ENCODE measurements at regions not wholly inside any gene's neighbourhood (a gene's known extent, or its start where the extent isn't known, plus 50 kb on each side); places are given as distances from the start of the nearest gene placed in this dataset.

DNA sequence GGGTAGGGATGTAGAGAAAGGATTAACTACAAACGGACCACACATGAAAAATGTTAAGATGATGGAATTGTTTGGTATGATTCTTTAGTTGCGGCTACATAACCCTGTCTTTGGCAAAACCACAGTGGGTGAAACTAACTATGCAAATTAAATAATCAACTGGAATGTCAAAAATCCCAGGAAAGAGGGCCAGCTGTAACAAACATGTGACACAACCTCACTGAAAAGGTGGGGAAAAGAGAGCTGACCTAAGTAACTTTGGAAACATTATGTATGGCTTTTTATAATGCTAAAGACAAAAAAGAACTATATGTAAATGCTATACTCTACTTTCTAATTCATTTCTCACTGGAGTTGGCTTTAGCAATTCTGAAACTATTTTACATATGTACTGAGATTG is 252.0 kb downstream of the MRPS30 start:
- TF ChIP-seq ZNF565 (CRISPR knock-in tag; conservative IDR thresholded peaks at IDR 0.05; ENCODE audit: low read depth): no peak
- TF ChIP-seq, protein P1, sequence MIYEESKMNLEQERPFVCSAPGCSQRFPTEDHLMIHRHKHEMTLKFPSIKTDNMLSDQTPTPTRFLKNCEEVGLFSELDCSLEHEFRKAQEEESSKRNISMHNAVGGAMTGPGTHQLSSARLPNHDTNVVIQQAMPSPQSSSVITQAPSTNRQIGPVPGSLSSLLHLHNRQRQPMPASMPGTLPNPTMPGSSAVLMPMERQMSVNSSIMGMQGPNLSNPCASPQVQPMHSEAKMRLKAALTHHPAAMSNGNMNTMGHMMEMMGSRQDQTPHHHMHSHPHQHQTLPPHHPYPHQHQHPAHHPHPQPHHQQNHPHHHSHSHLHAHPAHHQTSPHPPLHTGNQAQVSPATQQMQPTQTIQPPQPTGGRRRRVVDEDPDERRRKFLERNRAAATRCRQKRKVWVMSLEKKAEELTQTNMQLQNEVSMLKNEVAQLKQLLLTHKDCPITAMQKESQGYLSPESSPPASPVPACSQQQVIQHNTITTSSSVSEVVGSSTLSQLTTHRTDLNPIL (CRISPR knock-in tag; IDR thresholded peaks at IDR 0.05; ENCODE audit: low read depth): no peak
- TF ChIP-seq RARB (CRISPR knock-in tag; IDR thresholded peaks at IDR 0.05): no peak
- TF ChIP-seq ISL1 (CRISPR knock-in tag; IDR thresholded peaks at IDR 0.05): no peak
- no peak for TF ChIP-seq ESRRG (CRISPR knock-in tag; IDR thresholded peaks at IDR 0.05)
- no peak for ATAC-seq

DNA sequence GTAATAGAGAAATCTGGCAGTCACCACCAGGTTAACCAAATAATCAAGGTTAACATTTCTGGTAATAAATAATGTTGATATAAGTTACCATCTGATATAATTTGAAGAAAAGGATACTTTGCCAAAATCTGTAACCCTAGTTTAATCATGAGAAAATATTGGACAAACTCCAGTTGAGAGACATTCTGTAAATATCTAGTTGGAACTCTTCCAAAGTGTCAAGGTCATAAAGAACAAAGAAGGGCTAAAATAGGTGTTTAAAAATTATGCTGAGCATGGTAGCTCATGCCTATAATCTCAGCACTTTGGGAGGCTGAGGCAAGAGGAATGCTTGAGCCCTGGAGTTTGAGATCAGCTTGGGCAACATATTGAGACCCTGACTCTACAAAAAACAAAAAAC is 253.3 kb downstream of the MRPS30 start:
- no peak for ATAC-seq

DNA sequence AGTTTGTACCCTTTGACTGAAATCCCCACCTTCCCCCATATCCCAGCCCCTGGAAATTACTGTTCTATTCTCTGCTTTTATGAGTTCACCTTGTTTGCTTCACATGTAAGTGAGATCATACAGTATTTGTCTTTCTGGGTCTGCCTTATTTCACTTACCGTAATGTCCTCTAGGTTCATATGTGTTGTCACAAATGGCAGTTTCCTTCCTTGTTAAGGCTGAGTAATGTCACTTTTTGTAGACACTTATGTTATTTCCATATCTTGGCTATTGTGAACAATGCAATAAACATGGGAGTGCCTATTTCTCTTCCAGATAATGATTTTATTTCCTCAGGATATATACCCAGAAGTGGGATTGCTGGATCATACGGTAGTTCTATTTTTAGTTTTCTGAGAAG is 272.3 kb downstream of the MRPS30 start:
- no peak for ATAC-seq
- TF ChIP-seq CSDC2 (CRISPR knock-in tag; IDR thresholded peaks at IDR 0.05) (no peak), ESRRG (CRISPR knock-in tag; IDR thresholded peaks at IDR 0.05) (no peak), ZNF70 (CRISPR knock-in tag; IDR thresholded peaks at IDR 0.05) (no peak), SNAI2 (CRISPR knock-in tag; IDR thresholded peaks at IDR 0.05) (no peak), ZNF8 (CRISPR knock-in tag; IDR thresholded peaks at IDR 0.05) (no peak), TOX (CRISPR knock-in tag; IDR thresholded peaks at IDR 0.05; ENCODE audit: borderline replicate concordance) (no peak), ZFP30 (CRISPR knock-in tag; IDR thresholded peaks at IDR 0.05) (no peak), ARNTL (CRISPR knock-in tag; IDR thresholded peaks at IDR 0.05; ENCODE audit: borderline replicate concordance, low read depth) (no peak), RARB (CRISPR knock-in tag; IDR thresholded peaks at IDR 0.05) (no peak), TCF4 (CRISPR knock-in tag; IDR thresholded peaks at IDR 0.05; ENCODE audit: borderline replicate concordance) (no peak), PPARA (CRISPR knock-in tag; IDR thresholded peaks at IDR 0.05; ENCODE audit: borderline replicate concordance) (no peak)
- TF ChIP-seq, protein P1 (CRISPR knock-in tag; IDR thresholded peaks at IDR 0.05; ENCODE audit: low read depth): no peak
- TF ChIP-seq, protein P2, sequence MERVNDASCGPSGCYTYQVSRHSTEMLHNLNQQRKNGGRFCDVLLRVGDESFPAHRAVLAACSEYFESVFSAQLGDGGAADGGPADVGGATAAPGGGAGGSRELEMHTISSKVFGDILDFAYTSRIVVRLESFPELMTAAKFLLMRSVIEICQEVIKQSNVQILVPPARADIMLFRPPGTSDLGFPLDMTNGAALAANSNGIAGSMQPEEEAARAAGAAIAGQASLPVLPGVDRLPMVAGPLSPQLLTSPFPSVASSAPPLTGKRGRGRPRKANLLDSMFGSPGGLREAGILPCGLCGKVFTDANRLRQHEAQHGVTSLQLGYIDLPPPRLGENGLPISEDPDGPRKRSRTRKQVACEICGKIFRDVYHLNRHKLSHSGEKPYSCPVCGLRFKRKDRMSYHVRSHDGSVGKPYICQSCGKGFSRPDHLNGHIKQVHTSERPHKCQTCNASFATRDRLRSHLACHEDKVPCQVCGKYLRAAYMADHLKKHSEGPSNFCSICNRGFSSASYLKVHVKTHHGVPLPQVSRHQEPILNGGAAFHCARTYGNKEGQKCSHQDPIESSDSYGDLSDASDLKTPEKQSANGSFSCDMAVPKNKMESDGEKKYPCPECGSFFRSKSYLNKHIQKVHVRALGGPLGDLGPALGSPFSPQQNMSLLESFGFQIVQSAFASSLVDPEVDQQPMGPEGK (CRISPR knock-in tag; IDR thresholded peaks at IDR 0.05; ENCODE audit: borderline replicate concordance): no peak
- TF ChIP-seq, protein P3, sequence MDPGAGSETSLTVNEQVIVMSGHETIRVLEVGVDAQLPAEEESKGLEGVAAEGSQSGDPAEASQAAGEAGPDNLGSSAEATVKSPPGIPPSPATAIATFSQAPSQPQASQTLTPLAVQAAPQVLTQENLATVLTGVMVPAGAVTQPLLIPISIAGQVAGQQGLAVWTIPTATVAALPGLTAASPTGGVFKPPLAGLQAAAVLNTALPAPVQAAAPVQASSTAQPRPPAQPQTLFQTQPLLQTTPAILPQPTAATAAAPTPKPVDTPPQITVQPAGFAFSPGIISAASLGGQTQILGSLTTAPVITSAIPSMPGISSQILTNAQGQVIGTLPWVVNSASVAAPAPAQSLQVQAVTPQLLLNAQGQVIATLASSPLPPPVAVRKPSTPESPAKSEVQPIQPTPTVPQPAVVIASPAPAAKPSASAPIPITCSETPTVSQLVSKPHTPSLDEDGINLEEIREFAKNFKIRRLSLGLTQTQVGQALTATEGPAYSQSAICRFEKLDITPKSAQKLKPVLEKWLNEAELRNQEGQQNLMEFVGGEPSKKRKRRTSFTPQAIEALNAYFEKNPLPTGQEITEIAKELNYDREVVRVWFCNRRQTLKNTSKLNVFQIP (CRISPR knock-in tag; IDR thresholded peaks at IDR 0.05; ENCODE audit: borderline replicate concordance, low read depth): no peak
- TF ChIP-seq, protein P4, sequence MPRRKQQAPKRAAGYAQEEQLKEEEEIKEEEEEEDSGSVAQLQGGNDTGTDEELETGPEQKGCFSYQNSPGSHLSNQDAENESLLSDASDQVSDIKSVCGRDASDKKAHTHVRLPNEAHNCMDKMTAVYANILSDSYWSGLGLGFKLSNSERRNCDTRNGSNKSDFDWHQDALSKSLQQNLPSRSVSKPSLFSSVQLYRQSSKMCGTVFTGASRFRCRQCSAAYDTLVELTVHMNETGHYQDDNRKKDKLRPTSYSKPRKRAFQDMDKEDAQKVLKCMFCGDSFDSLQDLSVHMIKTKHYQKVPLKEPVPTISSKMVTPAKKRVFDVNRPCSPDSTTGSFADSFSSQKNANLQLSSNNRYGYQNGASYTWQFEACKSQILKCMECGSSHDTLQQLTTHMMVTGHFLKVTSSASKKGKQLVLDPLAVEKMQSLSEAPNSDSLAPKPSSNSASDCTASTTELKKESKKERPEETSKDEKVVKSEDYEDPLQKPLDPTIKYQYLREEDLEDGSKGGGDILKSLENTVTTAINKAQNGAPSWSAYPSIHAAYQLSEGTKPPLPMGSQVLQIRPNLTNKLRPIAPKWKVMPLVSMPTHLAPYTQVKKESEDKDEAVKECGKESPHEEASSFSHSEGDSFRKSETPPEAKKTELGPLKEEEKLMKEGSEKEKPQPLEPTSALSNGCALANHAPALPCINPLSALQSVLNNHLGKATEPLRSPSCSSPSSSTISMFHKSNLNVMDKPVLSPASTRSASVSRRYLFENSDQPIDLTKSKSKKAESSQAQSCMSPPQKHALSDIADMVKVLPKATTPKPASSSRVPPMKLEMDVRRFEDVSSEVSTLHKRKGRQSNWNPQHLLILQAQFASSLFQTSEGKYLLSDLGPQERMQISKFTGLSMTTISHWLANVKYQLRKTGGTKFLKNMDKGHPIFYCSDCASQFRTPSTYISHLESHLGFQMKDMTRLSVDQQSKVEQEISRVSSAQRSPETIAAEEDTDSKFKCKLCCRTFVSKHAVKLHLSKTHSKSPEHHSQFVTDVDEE (CRISPR knock-in tag; IDR thresholded peaks at IDR 0.05): no peak
- TF ChIP-seq, protein P5, sequence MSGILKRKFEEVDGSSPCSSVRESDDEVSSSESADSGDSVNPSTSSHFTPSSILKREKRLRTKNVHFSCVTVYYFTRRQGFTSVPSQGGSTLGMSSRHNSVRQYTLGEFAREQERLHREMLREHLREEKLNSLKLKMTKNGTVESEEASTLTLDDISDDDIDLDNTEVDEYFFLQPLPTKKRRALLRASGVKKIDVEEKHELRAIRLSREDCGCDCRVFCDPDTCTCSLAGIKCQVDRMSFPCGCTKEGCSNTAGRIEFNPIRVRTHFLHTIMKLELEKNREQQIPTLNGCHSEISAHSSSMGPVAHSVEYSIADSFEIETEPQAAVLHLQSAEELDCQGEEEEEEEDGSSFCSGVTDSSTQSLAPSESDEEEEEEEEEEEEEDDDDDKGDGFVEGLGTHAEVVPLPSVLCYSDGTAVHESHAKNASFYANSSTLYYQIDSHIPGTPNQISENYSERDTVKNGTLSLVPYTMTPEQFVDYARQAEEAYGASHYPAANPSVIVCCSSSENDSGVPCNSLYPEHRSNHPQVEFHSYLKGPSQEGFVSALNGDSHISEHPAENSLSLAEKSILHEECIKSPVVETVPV (CRISPR knock-in tag; IDR thresholded peaks at IDR 0.05): no peak

More for the DNA sequence above, 253.3 kb downstream of the MRPS30 start:
- no peak for TF ChIP-seq ZNF70 (CRISPR knock-in tag; IDR thresholded peaks at IDR 0.05)
- TF ChIP-seq ZFP3 (CRISPR knock-in tag; IDR thresholded peaks at IDR 0.05): no peak
- no peak for TF ChIP-seq TCF4 (CRISPR knock-in tag; IDR thresholded peaks at IDR 0.05; ENCODE audit: borderline replicate concordance)
- no peak for TF ChIP-seq ARNTL (CRISPR knock-in tag; IDR thresholded peaks at IDR 0.05; ENCODE audit: borderline replicate concordance, low read depth)
- TF ChIP-seq, protein P1 (CRISPR knock-in tag; IDR thresholded peaks at IDR 0.05; ENCODE audit: low read depth): no peak
- no peak for TF ChIP-seq RARB (CRISPR knock-in tag; IDR thresholded peaks at IDR 0.05)
- TF ChIP-seq ZFP30 (CRISPR knock-in tag; IDR thresholded peaks at IDR 0.05): no peak
- TF ChIP-seq ZNF8 (CRISPR knock-in tag; IDR thresholded peaks at IDR 0.05): no peak
- TF ChIP-seq ESRRG (CRISPR knock-in tag; IDR thresholded peaks at IDR 0.05): no peak

Measured in SK-N-SH treated with all-trans-retinoic acid at 6 μM for 48 hours (cell line).